Breast epithelium (tissue), 3 donors: ENCODE measurements at regions not wholly inside any gene's neighbourhood (a gene's known extent, or its start where the extent isn't known, plus 50 kb on each side); places are given as distances from the start of the nearest gene placed in this dataset.

ENCODE experiments used
- CTCF ChIP-seq, 3 donors: fragments of 450-650 bp; IDR thresholded peaks; one replicate each; pipeline ENCODE4 v1.5.1; 2016 to 2017; ENCODE audit warnings: antibody characterized with exemption in 3 of 3, mild to moderate bottlenecking in 3 of 3, moderate library complexity in 3 of 3
- POLR2A ChIP-seq: fragments of 450-650 bp; IDR thresholded peaks from one replicate; pipeline ENCODE4 v1.6.1; 2016; ENCODE audit warnings: antibody characterized with exemption, mild to moderate bottlenecking, moderate library complexity
- POLR2AphosphoS5 ChIP-seq, 3 donors: sonication (generic); formaldehyde crosslinking; IDR thresholded peaks; one replicate each; pipeline ENCODE4 v1.6.1; 2017; ENCODE audit warnings: antibody characterized with exemption in 3 of 3

- no peak for TF ChIP-seq POLR2A
- no peak for TF ChIP-seq CTCF (IDR thresholded peaks at IDR 0.05)
- no peak for TF ChIP-seq POLR2AphosphoS5 (IDR thresholded peaks at IDR 0.05)
Measured at GRCh38 chr15:85311647-85312046, 68.8 kb upstream of the AKAP13 start.
